ENCODE measurements at regions not wholly inside any gene's neighbourhood (a gene's known extent, or its start where the extent isn't known, plus 50 kb on each side); places are given as distances from the start of the nearest gene placed in this dataset.
"Not testable (repeated sequence)": the region's sequence is repeated elsewhere in the genome, so short reads cannot be mapped to it uniquely, and the experiment has no call there.

DNA sequence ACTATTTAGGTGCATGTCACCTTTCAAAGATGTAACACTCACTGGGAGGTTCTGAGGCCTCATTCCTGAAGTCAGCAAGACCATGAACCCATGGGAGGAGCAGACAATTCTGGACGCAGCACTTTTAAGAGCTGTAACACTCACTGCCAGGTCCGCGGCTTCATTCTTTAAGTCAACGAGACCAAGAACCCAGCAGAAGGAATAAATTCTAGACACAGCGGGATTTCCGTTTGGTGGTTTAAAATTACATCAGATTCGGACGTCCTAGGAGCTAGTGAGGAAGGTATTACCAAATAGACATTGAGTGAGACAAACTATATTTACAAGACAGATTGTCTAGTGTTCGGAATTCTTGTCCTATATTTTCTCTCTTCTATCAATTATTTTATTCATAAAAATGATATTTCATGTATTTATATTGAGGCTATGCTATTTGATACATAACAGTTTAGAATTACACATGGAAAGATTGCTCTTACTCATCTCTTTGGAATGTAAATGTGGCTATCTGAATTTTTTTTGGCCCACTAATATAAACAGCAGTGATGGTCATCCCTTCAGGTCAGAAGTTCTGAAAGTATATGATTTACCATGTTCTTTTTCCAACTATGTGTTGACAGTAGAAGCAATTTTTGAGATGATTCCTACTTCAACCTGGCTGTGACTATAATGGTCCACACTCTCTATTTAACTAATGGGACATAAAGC lies 1973.0 kb upstream of the FLRT2 start:
- DNase-seq (ENCODE audit: low spot score): no peak

GRCh38 chr14:83558946-83559345 lies 1971.0 kb upstream of the FLRT2 start:
- no peak for DNase-seq (ENCODE audit: low spot score)

DNA sequence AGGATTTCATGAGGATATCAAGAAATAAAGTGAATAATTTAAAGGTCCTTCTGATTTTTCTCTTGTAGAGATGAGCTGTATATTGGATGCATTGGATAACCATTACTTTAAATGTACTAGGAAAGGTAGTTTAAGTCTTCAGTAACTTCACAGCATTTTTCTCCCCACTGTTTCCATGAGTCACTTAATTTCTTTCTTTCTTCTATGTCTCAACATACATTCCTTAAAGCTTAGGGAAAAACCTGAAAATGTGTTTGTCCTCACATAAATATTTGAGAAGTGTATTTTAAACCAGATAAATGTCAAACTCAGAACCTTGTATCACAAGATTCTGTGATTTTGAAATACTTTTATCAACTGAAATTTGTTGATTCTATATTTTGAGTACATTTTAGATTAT lies 1970.2 kb upstream of the FLRT2 start:
- DNase-seq (ENCODE audit: low spot score): no peak

GRCh38 chr14:83561261-83561660 lies 1968.7 kb upstream of the FLRT2 start:
- no peak for DNase-seq (ENCODE audit: low spot score)

- no peak for DNase-seq (ENCODE audit: low spot score)
Measured at GRCh38 chr14:83566567-83566966, 1963.4 kb upstream of the FLRT2 start.

DNA sequence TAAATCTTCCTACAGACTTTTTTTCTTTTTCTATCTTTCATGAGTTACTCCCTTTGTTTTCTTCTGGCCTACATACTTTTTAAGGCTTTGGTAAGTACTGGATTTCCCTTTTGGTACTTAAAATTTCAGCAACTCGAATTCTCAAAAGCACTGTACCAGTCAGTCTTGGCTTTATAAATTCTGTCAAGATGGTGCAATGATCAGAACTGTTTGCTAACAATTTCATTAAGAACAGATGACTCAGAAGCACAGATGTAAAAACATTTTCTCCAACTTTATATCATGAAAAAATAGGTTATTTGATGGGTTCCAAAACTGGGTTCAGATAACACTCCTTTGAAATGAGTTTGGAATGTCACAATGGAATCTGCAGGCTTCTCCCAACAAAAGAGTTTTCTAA lies 1961.8 kb upstream of the FLRT2 start:
- DNase-seq (ENCODE audit: low spot score): no peak

GRCh38 chr14:83575301-83575700 lies 1954.6 kb upstream of the FLRT2 start:
- DNase-seq (ENCODE audit: low spot score): no peak

DNA sequence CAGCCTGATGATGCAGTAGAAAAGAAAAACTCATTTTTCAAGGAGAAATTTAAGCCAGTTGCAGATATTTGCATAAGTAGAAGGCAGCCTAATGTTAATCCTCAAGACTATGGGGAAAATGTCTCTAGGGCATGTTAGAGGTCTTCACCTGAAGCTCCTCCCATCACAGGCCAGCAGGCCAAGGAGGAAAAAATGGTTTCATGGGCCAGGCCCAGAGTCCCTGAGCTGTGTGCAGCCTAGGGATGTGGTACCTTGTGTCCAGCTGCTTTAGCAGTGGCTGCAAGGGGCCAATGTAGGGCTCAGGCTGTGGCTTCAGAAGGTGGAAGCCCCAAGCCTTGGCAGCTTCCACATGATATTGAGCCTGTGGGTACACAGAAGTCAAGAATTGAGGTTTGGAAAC lies 1946.7 kb upstream of the FLRT2 start:
- DNase-seq (ENCODE audit: low spot score): no peak

DNA sequence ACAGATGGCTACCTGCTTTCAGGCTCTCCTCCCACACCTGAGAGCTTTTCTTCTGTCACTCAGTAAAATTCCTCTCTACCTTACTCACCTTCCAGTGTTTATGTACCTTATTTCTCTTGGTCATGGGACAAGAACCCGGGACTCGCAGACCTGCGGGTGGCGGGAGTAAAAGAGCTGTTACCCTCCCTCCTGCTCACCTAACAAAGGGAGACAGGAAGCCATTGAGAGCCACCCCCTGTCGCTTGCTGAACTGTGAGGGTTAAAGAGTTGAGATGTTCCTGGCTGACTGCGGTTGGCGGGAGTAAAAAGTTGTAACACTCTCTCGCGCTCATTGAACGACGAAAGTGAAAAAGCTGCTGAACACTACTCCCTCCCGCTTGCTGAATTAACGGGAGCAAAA lies 1935.1 kb upstream of the FLRT2 start:
- DNase-seq (ENCODE audit: low spot score): no peak

- no peak for DNase-seq (ENCODE audit: low spot score)
Measured at GRCh38 chr14:83607682-83608081, 1922.3 kb upstream of the FLRT2 start.

DNA sequence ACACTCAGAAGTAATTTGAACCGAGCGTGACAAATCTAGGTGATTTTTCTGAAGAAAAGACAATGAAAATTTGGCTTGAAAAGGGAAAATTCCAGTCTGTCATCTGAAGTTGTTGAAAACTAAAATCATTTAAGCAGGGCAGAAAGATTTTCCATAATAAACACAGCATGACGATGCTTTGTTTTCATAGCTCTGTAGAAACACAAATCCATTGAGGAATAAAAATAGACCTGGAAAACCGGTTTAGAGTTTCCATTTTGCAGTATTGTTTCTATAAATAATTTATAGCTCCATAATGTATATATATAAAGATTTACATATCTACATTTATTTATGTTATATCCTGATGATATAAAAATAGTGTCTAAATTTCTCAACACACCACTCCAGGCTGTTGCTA lies 1918.5 kb upstream of the FLRT2 start:
- no peak for DNase-seq (ENCODE audit: low spot score)

- no peak for DNase-seq (ENCODE audit: low spot score)
Measured at GRCh38 chr14:83611906-83612390, 1918.0 kb upstream of the FLRT2 start.

GRCh38 chr14:83614956-83615355 lies 1915.0 kb upstream of the FLRT2 start:
- DNase-seq (ENCODE audit: low spot score): no peak

GRCh38 chr14:83624541-83624940 lies 1905.4 kb upstream of the FLRT2 start:
- no peak for DNase-seq (ENCODE audit: low spot score)

DNA sequence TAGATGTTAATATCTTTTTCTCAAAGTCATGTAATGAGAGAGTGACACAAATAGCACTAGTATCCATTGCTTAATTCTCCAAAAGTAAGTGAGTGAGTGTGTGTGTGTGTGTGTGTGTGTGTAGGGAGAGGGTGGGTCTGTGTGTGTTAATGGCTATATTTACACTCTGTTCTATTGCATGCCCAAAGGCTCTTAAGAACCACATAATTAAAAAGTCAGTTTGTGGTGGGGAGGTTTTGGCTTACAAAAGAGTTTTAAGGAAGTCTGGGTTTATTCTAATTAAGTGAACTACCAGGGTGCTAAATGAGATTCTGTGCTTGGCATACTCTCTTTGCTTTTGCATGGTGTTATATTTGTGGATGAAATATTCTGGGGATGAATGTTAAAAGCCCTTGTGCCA lies 1897.6 kb upstream of the FLRT2 start:
- DNase-seq (ENCODE audit: low spot score): no peak

- no peak for DNase-seq (ENCODE audit: low spot score)
Measured at GRCh38 chr14:83638748-83639504, 1891.0 kb upstream of the FLRT2 start.

GRCh38 chr14:83639505-83639875 lies 1890.5 kb upstream of the FLRT2 start:
- DNase-seq (ENCODE audit: low spot score): not testable (repeated sequence)

GRCh38 chr14:83646228-83646627 lies 1883.7 kb upstream of the FLRT2 start:
- DNase-seq (ENCODE audit: low spot score): no peak

DNA sequence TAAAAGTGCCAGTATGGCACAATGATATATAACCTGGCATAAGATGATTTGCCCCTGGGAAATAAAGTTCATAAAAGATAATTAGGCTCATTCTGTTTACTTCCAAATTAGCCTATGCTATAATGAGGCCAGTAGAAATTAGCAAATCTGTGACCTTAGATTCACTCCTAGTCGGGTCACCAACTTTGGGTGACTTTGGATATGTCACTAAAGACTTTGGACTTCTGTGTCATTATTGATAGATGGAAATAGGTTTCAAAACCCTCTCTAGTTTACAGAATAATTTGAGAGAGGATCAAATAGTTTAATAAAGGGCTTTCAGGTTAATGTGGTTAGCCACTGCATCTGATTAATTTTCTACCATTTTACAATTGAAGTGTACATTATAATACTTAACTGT lies 1869.3 kb upstream of the FLRT2 start:
- DNase-seq (ENCODE audit: low spot score): no peak

DNA sequence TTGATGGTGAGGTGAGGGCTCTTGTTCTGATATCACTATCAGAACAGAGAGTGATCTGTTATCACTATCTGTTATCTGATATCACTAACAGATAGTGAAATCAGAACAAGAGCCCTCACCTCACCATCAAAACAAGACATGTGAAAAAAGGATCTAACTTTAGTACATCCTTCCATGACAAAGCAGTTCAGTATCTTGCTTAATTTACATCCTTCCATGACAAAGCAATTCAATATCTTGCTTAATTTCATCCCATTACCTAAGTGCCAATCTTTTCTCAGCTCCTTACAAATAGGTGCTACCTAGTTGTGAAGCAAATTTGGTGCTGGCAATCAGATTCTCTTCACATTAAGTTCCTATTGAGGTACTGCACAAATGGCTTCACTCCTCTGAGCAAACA lies 1865.6 kb upstream of the FLRT2 start:
- no peak for DNase-seq (ENCODE audit: low spot score)

DNA sequence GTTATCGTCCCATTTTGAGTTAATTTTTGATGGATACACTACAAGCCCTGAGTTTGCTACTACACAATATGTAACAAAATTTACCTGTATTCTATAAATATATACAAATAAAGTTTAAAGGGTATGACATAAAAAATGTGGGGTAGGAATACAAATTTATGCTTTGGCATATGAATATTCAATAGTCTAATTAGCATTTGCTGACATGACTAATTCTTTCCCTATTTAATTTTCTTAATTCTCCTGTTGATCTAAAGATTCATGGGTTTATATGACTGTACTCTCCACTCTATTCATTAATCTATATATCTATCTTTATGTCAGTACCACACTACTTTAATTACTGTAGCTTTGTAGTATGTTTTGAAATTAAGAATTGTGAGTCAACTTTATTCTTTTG lies 1840.7 kb upstream of the FLRT2 start:
- DNase-seq (ENCODE audit: low spot score): no peak

GRCh38 chr14:83697099-83697498 lies 1832.8 kb upstream of the FLRT2 start:
- DNase-seq (ENCODE audit: low spot score): no peak

DNA sequence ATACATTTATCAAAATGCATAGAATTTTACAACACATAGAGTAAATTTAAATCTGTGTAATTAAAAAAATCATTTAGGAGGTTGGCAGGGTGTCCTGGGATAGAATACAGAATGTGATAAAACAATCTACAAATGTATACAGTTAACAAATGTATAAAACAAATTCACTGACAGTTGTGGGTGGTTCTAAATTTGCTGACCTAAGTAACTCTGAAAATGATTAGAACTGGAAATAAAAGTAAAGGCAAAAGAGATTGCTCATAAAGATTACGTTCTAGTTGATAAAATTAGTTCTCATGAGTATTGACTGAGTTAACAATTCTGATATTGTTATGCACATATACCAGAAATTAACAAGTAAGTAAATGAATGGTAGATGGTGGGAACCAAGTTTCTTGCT lies 1827.3 kb upstream of the FLRT2 start:
- no peak for DNase-seq (ENCODE audit: low spot score)
